Gastroesophageal sphincter (tissue), 4 donors: ENCODE measurements at regions not wholly inside any gene's neighbourhood (a gene's known extent, or its start where the extent isn't known, plus 50 kb on each side); places are given as distances from the start of the nearest gene placed in this dataset.
A peak's percentile ranks its signal among the peaks of the same experiment; 100 is the strongest.

ENCODE experiments used
- ATAC-seq: fragments of 150-250 bp; one replicate; pipeline ENCODE4 v1.9.1; 2016; ENCODE audit warnings: mild to moderate bottlenecking, moderate library complexity
- H3K27ac ChIP-seq, 4 donors: fragments of 200-600 bp; sonication (generic) in 3 of 4; 1 replicate in 3 of 4; 2 replicates in 1 of 4; pipeline ENCODE4 v1.5.1; 2016 to 2019
- H3K27me3 ChIP-seq: fragments of 200-600 bp; sonication (generic); one replicate; pipeline ENCODE4 v1.5.1; 2019
- H3K36me3 ChIP-seq, 2 donors: fragments of 200-600 bp; sonication (generic); one replicate each; pipeline ENCODE4 v1.5.1; 2019; ENCODE audit warnings: control low read depth in 1 of 2
- H3K4me1 ChIP-seq, 3 donors: fragments of 200-600 bp; sonication (generic); 1 replicate in 2 of 3; 2 replicates in 1 of 3; pipeline ENCODE4 v1.5.1; 2016 to 2019; ENCODE audit warnings: control low read depth in 2 of 3
- H3K4me3 ChIP-seq, 2 donors: fragments of 200-600 bp; sonication (generic); one replicate each; pipeline ENCODE4 v1.5.1; 2019; ENCODE audit warnings: mild to moderate bottlenecking in 1 of 2, moderate library complexity in 1 of 2
- H3K9me3 ChIP-seq, 3 donors: fragments of 200-600 bp; sonication (generic); one replicate each; pipeline ENCODE4 v1.5.1; 2017 to 2019; ENCODE audit warnings: control low read depth in 2 of 3
- EP300 ChIP-seq: sonication (generic); formaldehyde crosslinking; IDR thresholded peaks from one replicate; pipeline ENCODE4 v1.6.1; 2017; ENCODE audit warnings: antibody characterized with exemption, mild to moderate bottlenecking
- POLR2A ChIP-seq, 2 donors: fragments of 450-650 bp; IDR thresholded peaks; one replicate each; pipeline ENCODE4 v1.6.1; 2017; ENCODE audit warnings: antibody characterized with exemption in 2 of 2, mild to moderate bottlenecking in 2 of 2, moderate library complexity in 1 of 2
- POLR2AphosphoS5 ChIP-seq: sonication (generic); formaldehyde crosslinking; IDR thresholded peaks from one replicate; pipeline ENCODE4 v1.6.1; 2017; ENCODE audit warnings: antibody characterized with exemption
- WGBS, 2 donors: methylation state at CpG; one replicate each; pipeline ENCODE4 v1.1.5; 2018; ENCODE audit warnings: low coverage in 1 of 2; 5-methylcytosine and 5-hydroxymethylcytosine counted together
- TF ChIP-seq, protein P1 (sequence below), 4 experiments: fragments of 200-600 bp in 2 of 4; fragments of 450-650 bp in 2 of 4; sonication (generic) in 1 of 4; IDR thresholded peaks; one replicate each; pipeline ENCODE4 v1.5.1; 2017 to 2019; ENCODE audit warnings: antibody characterized with exemption in 4 of 4, mild to moderate bottlenecking in 2 of 4, moderate library complexity in 2 of 4

DNA sequence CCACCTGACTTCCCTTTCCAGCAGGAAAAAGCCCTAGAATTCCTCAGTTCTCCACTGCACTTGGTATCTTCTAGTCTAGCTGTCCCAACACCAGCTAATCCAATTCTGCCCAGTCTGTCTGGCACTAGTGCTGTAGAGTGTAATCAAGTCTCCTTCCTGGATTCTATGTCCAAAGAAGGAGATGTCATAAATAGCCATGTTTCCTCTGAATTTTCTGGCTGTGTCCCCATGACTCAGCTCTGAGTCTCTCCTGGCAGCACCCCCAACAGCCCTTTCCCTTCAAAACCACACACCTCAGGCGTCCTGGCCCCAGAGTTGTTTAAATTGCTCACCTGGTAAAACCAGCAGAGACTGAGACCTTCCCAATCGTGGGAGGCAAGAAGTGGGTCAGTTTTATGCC lies 197.2 kb downstream of the GRXCR1 start:
- no peak for TF ChIP-seq EP300
- TF ChIP-seq POLR2A (IDR thresholded peaks at IDR 0.05): no peak
- TF ChIP-seq, protein P1, sequence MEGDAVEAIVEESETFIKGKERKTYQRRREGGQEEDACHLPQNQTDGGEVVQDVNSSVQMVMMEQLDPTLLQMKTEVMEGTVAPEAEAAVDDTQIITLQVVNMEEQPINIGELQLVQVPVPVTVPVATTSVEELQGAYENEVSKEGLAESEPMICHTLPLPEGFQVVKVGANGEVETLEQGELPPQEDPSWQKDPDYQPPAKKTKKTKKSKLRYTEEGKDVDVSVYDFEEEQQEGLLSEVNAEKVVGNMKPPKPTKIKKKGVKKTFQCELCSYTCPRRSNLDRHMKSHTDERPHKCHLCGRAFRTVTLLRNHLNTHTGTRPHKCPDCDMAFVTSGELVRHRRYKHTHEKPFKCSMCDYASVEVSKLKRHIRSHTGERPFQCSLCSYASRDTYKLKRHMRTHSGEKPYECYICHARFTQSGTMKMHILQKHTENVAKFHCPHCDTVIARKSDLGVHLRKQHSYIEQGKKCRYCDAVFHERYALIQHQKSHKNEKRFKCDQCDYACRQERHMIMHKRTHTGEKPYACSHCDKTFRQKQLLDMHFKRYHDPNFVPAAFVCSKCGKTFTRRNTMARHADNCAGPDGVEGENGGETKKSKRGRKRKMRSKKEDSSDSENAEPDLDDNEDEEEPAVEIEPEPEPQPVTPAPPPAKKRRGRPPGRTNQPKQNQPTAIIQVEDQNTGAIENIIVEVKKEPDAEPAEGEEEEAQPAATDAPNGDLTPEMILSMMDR (IDR thresholded peaks at IDR 0.05): no peak
- TF ChIP-seq POLR2AphosphoS5: no peak
- H3K36me3 ChIP-seq: no peaks in the 10 kb centered on the region
- no peak overlapping the region for H3K4me3 ChIP-seq
- no peak overlapping the region for H3K27ac ChIP-seq
- peaks cover 0 to 5% (median 0%) of the 10 kb centered on the region in 3 donors for H3K9me3 ChIP-seq
- no peaks in the 10 kb centered on the region for H3K4me1 ChIP-seq
- 32 to 45% methylated on average over 2 of the region's 2 CpGs for WGBS, 2 donors
- no peaks in the 10 kb centered on the region for H3K27me3 ChIP-seq
- ATAC-seq: peak; percentile 55

DNA sequence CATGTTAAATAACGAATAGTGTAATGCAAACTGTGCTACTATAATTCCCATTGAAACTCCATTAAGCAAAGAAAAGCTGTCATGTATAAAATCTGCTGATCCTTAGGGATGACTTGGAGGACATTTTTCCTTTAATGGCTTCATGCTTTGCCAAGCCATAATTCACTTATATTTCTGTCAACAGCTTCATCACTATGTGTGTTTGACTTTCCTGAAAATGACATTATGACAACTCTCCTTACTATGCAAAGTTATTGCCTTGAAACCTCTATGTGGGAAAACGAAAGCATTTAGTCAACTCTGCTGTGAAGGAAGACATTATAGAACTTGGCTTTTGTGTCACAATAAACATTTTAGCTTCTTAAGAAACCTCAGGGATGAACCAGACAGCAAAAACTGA lies 210.5 kb downstream of the GRXCR1 start:
- Histone ChIP-seq H3K9me3 (no peaks in the 10 kb centered on the region), H3K36me3 (no peaks in the 10 kb centered on the region), H3K27me3 (no peaks in the 10 kb centered on the region), H3K27ac (no peak overlapping the region), H3K4me3 (no peak overlapping the region), H3K4me1 (no peaks in the 10 kb centered on the region)
- no peak for ATAC-seq
- WGBS, 2 donors: 32 to 41% methylated on average over 2 of the region's 2 CpGs
- TF ChIP-seq POLR2A (IDR thresholded peaks at IDR 0.05) (no peak), EP300 (no peak), POLR2AphosphoS5 (no peak)
- TF ChIP-seq, protein P1 (IDR thresholded peaks at IDR 0.05): no peak

DNA sequence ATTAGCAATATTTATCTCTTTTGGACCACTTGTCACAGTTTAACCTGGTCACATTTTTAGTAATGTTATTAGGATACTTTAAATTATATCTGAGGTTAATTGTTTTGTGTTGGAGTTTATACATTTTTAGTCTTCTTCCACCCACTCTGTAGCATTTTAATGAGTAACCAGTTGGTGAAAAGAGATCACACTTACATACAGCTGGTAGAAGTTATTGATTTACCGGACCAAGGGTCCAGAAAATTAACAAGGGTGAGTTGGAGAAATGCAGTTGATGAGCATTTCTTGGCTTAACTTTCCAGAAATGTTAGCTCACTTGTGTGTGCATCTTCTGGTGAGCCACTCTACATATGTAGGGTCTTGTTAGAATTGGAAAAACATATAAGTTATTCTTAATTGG lies 219.6 kb downstream of the GRXCR1 start:
- no peaks in the 10 kb centered on the region for H3K27me3 ChIP-seq
- no peaks in the 10 kb centered on the region for H3K9me3 ChIP-seq
- no peak overlapping the region for H3K4me3 ChIP-seq
- H3K4me1 ChIP-seq: no peaks in the 10 kb centered on the region
- no peak for ATAC-seq
- no peaks in the 10 kb centered on the region for H3K36me3 ChIP-seq
- WGBS, 2 donors: 60 to 89% methylated on average over 1 of the region's 1 CpG
- H3K27ac ChIP-seq: no peak overlapping the region
- no peak for TF ChIP-seq POLR2AphosphoS5
- no peak for TF ChIP-seq POLR2A (IDR thresholded peaks at IDR 0.05)
- TF ChIP-seq EP300: no peak
- TF ChIP-seq, protein P1 (IDR thresholded peaks at IDR 0.05): no peak

DNA sequence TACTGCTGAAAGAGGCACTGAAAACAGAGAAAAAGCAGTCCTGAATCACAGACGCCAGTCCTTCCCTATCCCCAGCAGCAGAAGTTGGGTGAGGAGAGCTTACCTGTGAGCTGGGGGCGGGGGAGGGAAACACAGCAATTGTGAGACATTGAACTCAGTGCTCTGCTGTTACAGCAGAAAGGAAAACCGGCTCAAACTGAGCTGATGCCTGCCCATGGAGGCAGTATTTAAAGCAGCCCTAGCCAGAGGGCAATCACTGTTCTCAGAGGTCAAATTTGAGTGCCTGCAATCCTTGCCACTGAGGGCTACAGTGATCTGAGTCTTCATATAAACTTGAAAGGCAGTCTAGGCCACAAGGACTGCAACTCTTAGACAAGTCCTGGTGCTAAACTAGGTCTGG lies 220.7 kb downstream of the GRXCR1 start:
- Histone ChIP-seq H3K4me3 (no peak overlapping the region), H3K27me3 (no peaks in the 10 kb centered on the region), H3K27ac (no peak overlapping the region), H3K4me1 (no peaks in the 10 kb centered on the region), H3K9me3 (no peaks in the 10 kb centered on the region), H3K36me3 (no peaks in the 10 kb centered on the region)
- TF ChIP-seq POLR2AphosphoS5: no peak
- TF ChIP-seq, protein P1 (IDR thresholded peaks at IDR 0.05): no peak
- ATAC-seq: no peak
- WGBS, 2 donors: 46 to 63% methylated on average over 1 to 3 of the region's 3 CpGs

DNA sequence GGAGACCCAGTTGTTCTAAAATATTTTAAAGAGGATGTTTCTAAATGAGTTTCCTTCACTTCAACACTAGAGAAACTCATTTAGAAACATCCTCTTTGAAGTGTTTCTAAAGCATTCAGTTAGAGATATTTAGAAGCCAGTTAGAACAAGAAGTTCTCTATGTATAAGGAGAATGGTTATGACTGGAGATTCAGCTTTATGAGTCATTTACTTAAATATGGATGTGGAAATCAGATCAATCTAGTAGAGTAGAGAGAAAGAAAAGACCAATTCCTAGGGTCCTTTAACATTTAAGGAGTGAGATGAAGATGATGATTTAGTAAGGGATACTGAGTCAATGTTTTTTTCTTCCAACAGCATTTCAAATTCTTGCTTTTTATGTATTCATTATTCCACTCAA lies 234.1 kb downstream of the GRXCR1 start:
- Histone ChIP-seq H3K27ac (no peak overlapping the region), H3K36me3 (no peaks in the 10 kb centered on the region), H3K27me3 (no peaks in the 10 kb centered on the region), H3K4me3 (no peak overlapping the region), H3K4me1 (no peaks in the 10 kb centered on the region), H3K9me3 (no peaks in the 10 kb centered on the region)
- TF ChIP-seq POLR2AphosphoS5 (no peak), EP300 (no peak), POLR2A (IDR thresholded peaks at IDR 0.05) (no peak)
- TF ChIP-seq, protein P1 (IDR thresholded peaks at IDR 0.05): no peak
- ATAC-seq: no peak
